B cell (primary cell): ENCODE measurements at regions not wholly inside any gene's neighbourhood (a gene's known extent, or its start where the extent isn't known, plus 50 kb on each side); places are given as distances from the start of the nearest gene placed in this dataset.

Experiments
- ATAC-seq: fragments of 200-7000 bp; cut with Tn5 transposase; one replicate; pipeline ENCODE4 v1.10.0; 2021; ENCODE audit warnings: low read depth, mild to moderate bottlenecking, moderate number of reproducible peaks, moderate library complexity
- CTCF ChIA-PET: fragments of 350-600 bp; sonication (Branson Sonifier 250); formaldehyde crosslinking; loops from one replicate; lab custom pipeline; 2021; ENCODE audit warnings: antibody characterized with exemption, inconsistent platforms; lab: Charles Lee
- POLR2A ChIA-PET: fragments of 350-600 bp; sonication (Branson Sonifier 250); formaldehyde crosslinking; loops from one replicate; lab custom pipeline; 2021; ENCODE audit warnings: antibody characterized with exemption; lab: Charles Lee
- DNase-seq: peaks from one replicate; pipeline ENCODE4 v3.0.0; 2013
- H2AFZ ChIP-seq: 2 replicates; pipeline ENCODE4 v1.6.1; 2012; ENCODE audit warnings: mild to moderate bottlenecking, low read depth, low read length; ENCODE audit not compliant: insufficient read depth, poor library complexity, severe bottlenecking
- H3K27ac ChIP-seq, 2 donors: 1 replicate in 1 of 2; 2 replicates in 1 of 2; pipeline ENCODE4 v1.5.1; 2012 to 2013; ENCODE audit warnings: low read length in 2 of 2, mild to moderate bottlenecking in 2 of 2, moderate library complexity in 1 of 2
- H3K27me3 ChIP-seq, 4 experiments: fragments of 200-600 bp in 1 of 4; sonication (generic) in 1 of 4; replicated peaks in 1 of 4; 1 replicate in 2 of 4; 2 replicates in 2 of 4; pipeline versions ENCODE4 v1.6.1 to v1.7.0; 2013 to 2016; ENCODE audit warnings: low read length in 3 of 4, mild to moderate bottlenecking in 2 of 4, mixed read lengths in 1 of 4, moderate library complexity in 1 of 4; ENCODE audit not compliant: insufficient read depth in 4 of 4, control insufficient read depth in 3 of 4; ENCODE audit errors: control extremely low read depth in 1 of 4
- H3K36me3 ChIP-seq, 2 experiments: replicated peaks in 1 of 2; 1 replicate in 1 of 2; 2 replicates in 1 of 2; pipeline versions ENCODE4 v1.6.1 to v1.7.1; 2013; ENCODE audit warnings: low read length in 1 of 2; ENCODE audit not compliant: insufficient read depth in 2 of 2, control insufficient read depth in 1 of 2; ENCODE audit errors: control extremely low read depth in 1 of 2, extremely low read depth in 1 of 2
- H3K4me1 ChIP-seq, 2 donors: fragments of 200-600 bp in 1 of 2; sonication (generic) in 1 of 2; 1 replicate in 1 of 2; 2 replicates in 1 of 2; pipeline versions ENCODE4 v1.5.1 to v1.6.1; 2013 to 2017; ENCODE audit warnings: low read length in 2 of 2; ENCODE audit not compliant: control insufficient read depth in 2 of 2, insufficient read depth in 2 of 2
- H3K4me2 ChIP-seq: replicated peaks from 2 replicates; pipeline ENCODE3; 2012; ENCODE audit warnings: mild to moderate bottlenecking, low read depth, low read length; ENCODE audit not compliant: poor library complexity, severe bottlenecking
- H3K4me3 ChIP-seq, 5 experiments: fragments of 200-600 bp in 1 of 5; sonication (generic) in 1 of 5; 1 replicate in 3 of 5; 2 replicates in 2 of 5; pipeline versions ENCODE4 v1.5.1 to v1.7.0; 2011 to 2016; ENCODE audit warnings: low read length in 4 of 5, mild to moderate bottlenecking in 4 of 5, low read depth in 2 of 5, control low read depth in 1 of 5, moderate library complexity in 1 of 5; ENCODE audit not compliant: insufficient read depth in 1 of 5; ENCODE audit errors: control extremely low read depth in 1 of 5, extremely low read depth in 1 of 5
- H3K79me2 ChIP-seq: fragments of 200-600 bp; sonication (generic); one replicate; pipeline ENCODE4 v1.6.0; 2016; ENCODE audit warnings: low read length; ENCODE audit not compliant: control insufficient read depth, insufficient read depth
- H3K9ac ChIP-seq: fragments of 200-600 bp; sonication (generic); 2 replicates; pipeline ENCODE4 v1.6.1; 2017; ENCODE audit warnings: mild to moderate bottlenecking, low read length, moderate library complexity
- H3K9me3 ChIP-seq, 3 donors: one replicate each; pipeline versions ENCODE4 v1.6.1 to v1.7.1; 2013; ENCODE audit warnings: low read length in 2 of 3; ENCODE audit not compliant: control insufficient read depth in 2 of 3, insufficient read depth in 1 of 3; ENCODE audit errors: control extremely low read depth in 1 of 3
- H4K20me1 ChIP-seq: 2 replicates; pipeline ENCODE4 v1.6.0; 2012; ENCODE audit warnings: mild to moderate bottlenecking, low read length; ENCODE audit not compliant: insufficient read depth, control insufficient read depth, poor library complexity, severe bottlenecking
- H3K27ac Mint-ChIP-seq: one replicate; pipeline ENCODE4 v1.8.0; 2021; ENCODE audit warnings: mixed read lengths
- H3K27me3 Mint-ChIP-seq: one replicate; pipeline ENCODE4 v1.8.0; 2021; ENCODE audit warnings: mixed read lengths
- H3K4me1 Mint-ChIP-seq: one replicate; pipeline ENCODE4 v1.8.0; 2021; ENCODE audit warnings: mixed read lengths
- H3K4me3 Mint-ChIP-seq: one replicate; pipeline ENCODE4 v1.8.0; 2021; ENCODE audit warnings: mixed read lengths
- H3K9me3 Mint-ChIP-seq: one replicate; pipeline ENCODE4 v1.8.0; 2022; ENCODE audit warnings: mixed read lengths; ENCODE audit not compliant: insufficient read depth
- CTCF ChIP-seq: fragments of 200-600 bp; IDR thresholded peaks from one replicate; pipeline ENCODE4 v1.8.0; 2022; ENCODE audit warnings: antibody characterized with exemption, mild to moderate bottlenecking
- EZH2 ChIP-seq: IDR thresholded peaks from 2 replicates; pipeline ENCODE4 v1.6.1; 2012; ENCODE audit warnings: borderline replicate concordance, low read depth, mild to moderate bottlenecking, moderate library complexity, low read length; ENCODE audit not compliant: insufficient read depth, poor library complexity, severe bottlenecking
- WGBS: methylation state at CpG from one replicate; pipeline ENCODE4 v1.1.5; 2013; ENCODE audit warnings: missing lambda C conversion rate; ENCODE audit not compliant: insufficient coverage; 5-methylcytosine and 5-hydroxymethylcytosine counted together
- intact Hi-C: fragments of 100-400 bp; cut with micrococcal nuclease; formaldehyde crosslinking; loops from one replicate; pipeline ENCODE4 v1.10.0; 2022

GRCh38 chr5:130955041-130955440, 210.0 kb downstream of the HINT1 start:
- POLR2A ChIA-PET = no interaction called here
- H3K4me1 ChIP-seq = no peaks in the 10 kb centered on the region
- no peak for ATAC-seq

GRCh38 chr5:130954336-130954735, 210.7 kb downstream of the HINT1 start:
- Mint-ChIP-seq H3K4me1 (no peaks in the 10 kb centered on the region), H3K9me3 (peaks cover 11% of the 10 kb centered on the region), H3K27me3 (peaks cover 7% of the 10 kb centered on the region), H3K27ac (no peak overlapping the region), H3K4me3 (no peak overlapping the region)
- Histone ChIP-seq H2AFZ (no peak overlapping the region), H3K4me3 (no peak overlapping the region), H3K79me2 (no peaks in the 10 kb centered on the region), H3K27ac (no peak overlapping the region), H3K4me1 (no peaks in the 10 kb centered on the region), H3K4me2 (no peak overlapping the region), H3K9me3 (no peaks in the 10 kb centered on the region), H3K36me3 (no peaks in the 10 kb centered on the region), H4K20me1 (no peaks in the 10 kb centered on the region), H3K27me3 (no peaks in the 10 kb centered on the region), H3K9ac (no peak overlapping the region)
- TF ChIP-seq CTCF (no peak), EZH2 (no peak)
- ATAC-seq (no peak), DNase-seq (no peak)
- ChIA-PET POLR2A (no interaction called here), CTCF (no interaction called here)
- intact Hi-C loops = no loop called here
- 71% methylated on average over 1 of the region's 1 CpG for WGBS

More at GRCh38 chr5:130955041-130955440, 210.0 kb downstream of the HINT1 start:
- H3K4me3 Mint-ChIP-seq = no peak overlapping the region
- peaks cover 11% of the 10 kb centered on the region for H3K9me3 Mint-ChIP-seq
- Histone ChIP-seq H3K4me2 (no peak overlapping the region), H4K20me1 (no peaks in the 10 kb centered on the region), H3K79me2 (no peaks in the 10 kb centered on the region), H3K4me3 (no peak overlapping the region), H3K27me3 (no peaks in the 10 kb centered on the region), H3K9ac (no peak overlapping the region), H3K27ac (no peak overlapping the region), H2AFZ (no peak overlapping the region), H3K36me3 (no peaks in the 10 kb centered on the region), H3K9me3 (no peaks in the 10 kb centered on the region)
- intact Hi-C loops = no loop called here
- no peak for TF ChIP-seq CTCF
- no peak for TF ChIP-seq EZH2
- DNase-seq = no peak
- peaks cover 7% of the 10 kb centered on the region for H3K27me3 Mint-ChIP-seq
- H3K27ac Mint-ChIP-seq = no peak overlapping the region
- no peaks in the 10 kb centered on the region for H3K4me1 Mint-ChIP-seq
- CTCF ChIA-PET = no interaction called here
